HepG2 (cell line): ENCODE measurements at regions not wholly inside any gene's neighbourhood (a gene's known extent, or its start where the extent isn't known, plus 50 kb on each side); places are given as distances from the start of the nearest gene placed in this dataset.

ENCODE experiments used
- ATAC-seq: fragments of 200-7000 bp; cut with Tn5 transposase; 3 replicates; pipeline ENCODE4 v1.9.1; 2020; ENCODE audit warnings: mild to moderate bottlenecking, moderate library complexity
- BruUV-seq: library from RNA; stranded (reverse); fragments of 400-500 nt; replicated peaks from 2 replicates; lab custom pipeline; 2021; lab: Mats Ljungman, UMichigan
- CTCF ChIA-PET: fragments of 300-600 bp; formaldehyde crosslinking; extraction: SDS; loops from one replicate; lab custom pipeline; 2021; ENCODE audit warnings: low total read pairs, inconsistent platforms, low intra/inter-chr PET ratio; lab: Yijun Ruan, JAX
- POLR2A ChIA-PET: fragments of 350-600 bp; sonication (Branson Sonifier 250); formaldehyde crosslinking; loops from one replicate; lab custom pipeline; 2020; ENCODE audit warnings: antibody characterized with exemption, inconsistent platforms; lab: Yijun Ruan, JAX
- DNase-seq: peaks from one replicate; pipeline ENCODE4 v3.0.0-alpha.2; 2015; ENCODE audit warnings: low spot score
- FAIRE-seq: peaks from 3 replicates; lab custom pipeline; 2011; peaks lifted over from hg19 to GRCh38; lab: Jason Lieb, UNC
- H2AFZ ChIP-seq: one replicate; pipeline ENCODE4 v1.6.1; 2011; ENCODE audit warnings: low read length, inconsistent platforms
- H3K27ac ChIP-seq: fragments of 300-600 bp; 3 replicates; pipeline ENCODE4 v1.8.0; 2011; ENCODE audit warnings: mixed run types, mild to moderate bottlenecking, mixed read lengths, low read length, inconsistent platforms; ENCODE audit not compliant: insufficient read depth; ENCODE audit errors: extremely low read length
- H3K27me3 ChIP-seq, 2 experiments: fragments of 200-600 bp in 1 of 2; 2 replicates in 1 of 2; 3 replicates in 1 of 2; pipeline versions ENCODE4 v1.6.0 to v1.8.0; 2011; ENCODE audit warnings: low read length in 2 of 2, mild to moderate bottlenecking in 2 of 2, moderate library complexity in 2 of 2, inconsistent platforms in 1 of 2; ENCODE audit not compliant: insufficient read depth in 2 of 2, control insufficient read depth in 1 of 2
- H3K36me3 ChIP-seq, 2 experiments: fragments of 200-600 bp in 1 of 2; replicated peaks in 1 of 2; 2 replicates in 1 of 2; 3 replicates in 1 of 2; pipeline versions ENCODE4 v1.5.1 to v1.8.0; 2011; ENCODE audit warnings: low read length in 2 of 2, inconsistent platforms in 1 of 2; ENCODE audit not compliant: insufficient read depth in 2 of 2, control insufficient read depth in 1 of 2
- H3K4me1 ChIP-seq: 2 replicates; pipeline ENCODE4 v1.5.1; 2012; ENCODE audit warnings: low read length, inconsistent platforms; ENCODE audit not compliant: insufficient read depth
- H3K4me2 ChIP-seq: 2 replicates; pipeline ENCODE4 v1.6.0; 2011; ENCODE audit warnings: low read depth, low read length, inconsistent platforms
- H3K4me3 ChIP-seq, 3 experiments: fragments of 200-600 bp in 1 of 3; sonication (generic), shearing (Covaris generic) in 1 of 3; replicated peaks in 1 of 3; 2 replicates each; pipeline ENCODE4 v1.5.1; 2011 to 2016; ENCODE audit warnings: low read length in 3 of 3, inconsistent platforms in 2 of 3, low read depth in 2 of 3, mild to moderate bottlenecking in 2 of 3, control low read depth in 1 of 3, mixed read lengths in 1 of 3; ENCODE audit not compliant: insufficient read depth in 1 of 3
- H3K79me2 ChIP-seq: one replicate; pipeline ENCODE4 v1.6.1; 2011; ENCODE audit warnings: low read length, inconsistent platforms; ENCODE audit not compliant: insufficient read depth
- H3K9ac ChIP-seq: 2 replicates; pipeline ENCODE4 v1.6.0; 2011; ENCODE audit warnings: mild to moderate bottlenecking, low read depth, low read length, inconsistent platforms; ENCODE audit not compliant: insufficient read depth
- H3K9me3 ChIP-seq: 2 replicates; pipeline ENCODE4 v1.5.1; 2012; ENCODE audit warnings: mild to moderate bottlenecking, low read length
- H4K20me1 ChIP-seq: 2 replicates; pipeline ENCODE4 v1.6.0; 2011; ENCODE audit warnings: inconsistent platforms, mild to moderate bottlenecking, low read length, moderate library complexity; ENCODE audit not compliant: insufficient read depth
- FOXO1 ChIP-seq: sonication (generic); formaldehyde crosslinking; IDR thresholded peaks from 2 replicates; pipeline ENCODE4 v1.4.0; 2020; ENCODE audit warnings: missing genetic modification reagents
- PHF21A ChIP-seq: sonication (generic); formaldehyde crosslinking; IDR thresholded peaks from 2 replicates; pipeline ENCODE4 v1.5.0; 2020; ENCODE audit warnings: mild to moderate bottlenecking, missing genetic modification reagents
- ZFP36L2 ChIP-seq: sonication (generic); formaldehyde crosslinking; IDR thresholded peaks from 2 replicates; pipeline ENCODE4 v1.4.0; 2020; ENCODE audit warnings: missing genetic modification reagents
- ZNF292 ChIP-seq: sonication (generic); formaldehyde crosslinking; IDR thresholded peaks from 2 replicates; pipeline ENCODE4 v1.8.1; 2022; ENCODE audit warnings: mild to moderate bottlenecking, low read depth, missing genetic modification reagents, borderline replicate concordance
- ZNF713 ChIP-seq: sonication (generic); formaldehyde crosslinking; IDR thresholded peaks from 2 replicates; pipeline ENCODE4 v1.4.0; 2020; ENCODE audit warnings: mild to moderate bottlenecking, missing genetic modification reagents
- WGBS: methylation state at CpG from one replicate; pipeline ENCODE4 v1.1.6; 2017; ENCODE audit warnings: low lambda C conversion rate; 5-methylcytosine and 5-hydroxymethylcytosine counted together
- in situ Hi-C: cut with HindIII; loops from 2 replicates; pipeline ENCODE4 v1.10.0; 2017; ENCODE audit warnings: low pct_unique_long_range_greater_than_20kb; ENCODE audit not compliant: extremely low pct_ligation_motif_present
- intact Hi-C: fragments of 100-400 bp; cut with micrococcal nuclease; formaldehyde crosslinking; loops from one replicate; pipeline ENCODE4 v1.10.0; 2022; ENCODE audit not compliant: unreplicated experiment
- TF ChIP-seq, protein P1 (sequence below): sonication (generic); formaldehyde crosslinking; IDR thresholded peaks from one replicate; pipeline ENCODE4 v1.5.1; 2020; ENCODE audit warnings: mild to moderate bottlenecking, missing genetic modification reagents; ENCODE audit errors: not compliant biosample characterization
- TF ChIP-seq, protein P2 (sequence below): sonication (generic); formaldehyde crosslinking; IDR thresholded peaks from 2 replicates; pipeline ENCODE4 v1.5.0; 2020; ENCODE audit warnings: mild to moderate bottlenecking, missing genetic modification reagents
- TF ChIP-seq, protein P3 (sequence below): sonication (generic); formaldehyde crosslinking; IDR thresholded peaks from 2 replicates; pipeline ENCODE4 v1.4.0; 2020; ENCODE audit warnings: mild to moderate bottlenecking, missing genetic modification reagents

DNA sequence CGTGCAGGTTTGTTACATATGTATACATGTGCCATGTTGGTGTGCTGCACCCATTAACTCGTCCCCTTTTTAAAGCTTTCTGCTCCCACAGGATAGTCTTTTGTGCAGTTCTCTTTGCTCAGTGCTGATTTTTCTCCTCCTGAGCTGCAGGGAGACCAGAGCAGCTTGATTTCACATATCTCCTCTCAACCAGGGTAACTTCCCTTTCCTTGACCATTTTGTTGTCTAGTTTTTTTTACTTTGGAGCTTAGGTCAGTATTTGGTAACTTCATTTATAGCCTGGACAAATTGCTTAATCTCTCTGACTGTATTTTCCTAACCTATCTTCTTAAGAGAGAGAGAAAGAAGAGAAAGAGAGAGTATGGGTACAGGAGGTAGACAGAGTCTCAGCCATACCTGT is 137.1 kb upstream of the ZNF366 start:
- no peak for ATAC-seq
- H3K4me3 ChIP-seq, result no peak overlapping the region
- TF ChIP-seq, protein P1, sequence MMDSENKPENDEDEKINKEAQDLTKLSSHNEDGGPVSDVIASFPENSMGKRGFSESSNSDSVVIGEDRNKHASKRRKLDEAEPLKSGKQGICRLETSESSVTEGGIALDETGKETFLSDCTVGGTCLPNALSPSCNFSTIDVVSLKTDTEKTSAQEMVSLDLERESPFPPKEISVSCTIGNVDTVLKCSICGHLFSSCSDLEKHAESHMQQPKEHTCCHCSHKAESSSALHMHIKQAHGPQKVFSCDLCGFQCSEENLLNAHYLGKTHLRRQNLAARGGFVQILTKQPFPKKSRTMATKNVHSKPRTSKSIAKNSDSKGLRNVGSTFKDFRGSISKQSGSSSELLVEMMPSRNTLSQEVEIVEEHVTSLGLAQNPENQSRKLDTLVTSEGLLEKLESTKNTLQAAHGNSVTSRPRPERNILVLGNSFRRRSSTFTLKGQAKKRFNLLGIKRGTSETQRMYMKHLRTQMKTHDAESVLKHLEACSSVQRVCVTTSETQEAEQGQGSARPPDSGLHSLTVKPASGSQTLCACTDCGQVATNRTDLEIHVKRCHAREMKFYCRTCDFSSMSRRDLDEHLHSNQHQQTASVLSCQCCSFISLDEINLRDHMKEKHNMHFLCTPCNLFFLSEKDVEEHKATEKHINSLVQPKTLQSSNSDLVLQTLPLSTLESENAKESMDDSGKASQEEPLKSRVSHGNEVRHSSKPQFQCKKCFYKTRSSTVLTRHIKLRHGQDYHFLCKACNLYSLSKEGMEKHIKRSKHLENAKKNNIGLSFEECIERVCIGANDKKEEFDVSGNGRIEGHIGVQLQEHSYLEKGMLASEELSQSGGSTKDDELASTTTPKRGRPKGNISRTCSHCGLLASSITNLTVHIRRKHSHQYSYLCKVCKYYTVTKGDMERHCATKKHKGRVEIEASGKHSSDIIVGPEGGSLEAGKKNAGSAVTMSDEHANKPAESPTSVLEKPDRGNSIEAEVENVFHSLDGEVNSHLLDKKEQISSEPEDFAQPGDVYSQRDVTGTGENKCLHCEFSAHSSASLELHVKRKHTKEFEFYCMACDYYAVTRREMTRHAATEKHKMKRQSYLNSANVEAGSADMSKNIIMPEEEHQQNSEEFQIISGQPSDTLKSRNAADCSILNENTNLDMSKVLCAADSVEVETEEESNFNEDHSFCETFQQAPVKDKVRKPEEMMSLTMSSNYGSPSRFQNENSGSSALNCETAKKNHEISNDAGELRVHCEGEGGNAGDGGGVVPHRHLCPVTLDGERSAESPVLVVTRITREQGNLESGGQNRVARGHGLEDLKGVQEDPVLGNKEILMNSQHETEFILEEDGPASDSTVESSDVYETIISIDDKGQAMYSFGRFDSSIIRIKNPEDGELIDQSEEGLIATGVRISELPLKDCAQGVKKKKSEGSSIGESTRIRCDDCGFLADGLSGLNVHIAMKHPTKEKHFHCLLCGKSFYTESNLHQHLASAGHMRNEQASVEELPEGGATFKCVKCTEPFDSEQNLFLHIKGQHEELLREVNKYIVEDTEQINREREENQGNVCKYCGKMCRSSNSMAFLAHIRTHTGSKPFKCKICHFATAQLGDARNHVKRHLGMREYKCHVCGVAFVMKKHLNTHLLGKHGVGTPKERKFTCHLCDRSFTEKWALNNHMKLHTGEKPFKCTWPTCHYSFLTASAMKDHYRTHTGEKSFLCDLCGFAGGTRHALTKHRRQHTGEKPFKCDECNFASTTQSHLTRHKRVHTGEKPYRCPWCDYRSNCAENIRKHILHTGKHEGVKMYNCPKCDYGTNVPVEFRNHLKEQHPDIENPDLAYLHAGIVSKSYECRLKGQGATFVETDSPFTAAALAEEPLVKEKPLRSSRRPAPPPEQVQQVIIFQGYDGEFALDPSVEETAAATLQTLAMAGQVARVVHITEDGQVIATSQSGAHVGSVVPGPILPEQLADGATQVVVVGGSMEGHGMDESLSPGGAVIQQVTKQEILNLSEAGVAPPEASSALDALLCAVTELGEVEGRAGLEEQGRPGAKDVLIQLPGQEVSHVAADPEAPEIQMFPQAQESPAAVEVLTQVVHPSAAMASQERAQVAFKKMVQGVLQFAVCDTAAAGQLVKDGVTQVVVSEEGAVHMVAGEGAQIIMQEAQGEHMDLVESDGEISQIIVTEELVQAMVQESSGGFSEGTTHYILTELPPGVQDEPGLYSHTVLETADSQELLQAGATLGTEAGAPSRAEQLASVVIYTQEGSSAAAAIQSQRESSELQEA (CRISPR knock-in tag), result no peak
- TF ChIP-seq ZNF713 (CRISPR knock-in tag) (no peak), ZNF292 (CRISPR knock-in tag) (no peak), FOXO1 (CRISPR knock-in tag) (no peak), ZFP36L2 (no peak), PHF21A (CRISPR knock-in tag) (no peak)
- TF ChIP-seq, protein P2, sequence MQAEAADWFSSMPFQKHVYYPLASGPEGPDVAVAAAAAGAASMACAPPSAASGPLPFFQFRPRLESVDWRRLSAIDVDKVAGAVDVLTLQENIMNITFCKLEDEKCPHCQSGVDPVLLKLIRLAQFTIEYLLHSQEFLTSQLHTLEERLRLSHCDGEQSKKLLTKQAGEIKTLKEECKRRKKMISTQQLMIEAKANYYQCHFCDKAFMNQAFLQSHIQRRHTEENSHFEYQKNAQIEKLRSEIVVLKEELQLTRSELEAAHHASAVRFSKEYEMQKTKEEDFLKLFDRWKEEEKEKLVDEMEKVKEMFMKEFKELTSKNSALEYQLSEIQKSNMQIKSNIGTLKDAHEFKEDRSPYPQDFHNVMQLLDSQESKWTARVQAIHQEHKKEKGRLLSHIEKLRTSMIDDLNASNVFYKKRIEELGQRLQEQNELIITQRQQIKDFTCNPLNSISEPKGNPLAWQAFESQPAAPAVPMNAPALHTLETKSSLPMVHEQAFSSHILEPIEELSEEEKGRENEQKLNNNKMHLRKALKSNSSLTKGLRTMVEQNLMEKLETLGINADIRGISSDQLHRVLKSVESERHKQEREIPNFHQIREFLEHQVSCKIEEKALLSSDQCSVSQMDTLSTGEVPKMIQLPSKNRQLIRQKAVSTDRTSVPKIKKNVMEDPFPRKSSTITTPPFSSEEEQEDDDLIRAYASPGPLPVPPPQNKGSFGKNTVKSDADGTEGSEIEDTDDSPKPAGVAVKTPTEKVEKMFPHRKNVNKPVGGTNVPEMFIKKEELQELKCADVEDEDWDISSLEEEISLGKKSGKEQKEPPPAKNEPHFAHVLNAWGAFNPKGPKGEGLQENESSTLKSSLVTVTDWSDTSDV (CRISPR knock-in tag), result no peak
- TF ChIP-seq, protein P3, sequence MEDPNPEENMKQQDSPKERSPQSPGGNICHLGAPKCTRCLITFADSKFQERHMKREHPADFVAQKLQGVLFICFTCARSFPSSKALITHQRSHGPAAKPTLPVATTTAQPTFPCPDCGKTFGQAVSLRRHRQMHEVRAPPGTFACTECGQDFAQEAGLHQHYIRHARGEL (CRISPR knock-in tag), result no peak
- TF ChIP-seq, all 625 proteins: peak for 0
- Histone ChIP-seq H2AFZ (no peak overlapping the region), H3K4me1 (no peaks in the 10 kb centered on the region), H3K4me2 (no peak overlapping the region), H3K9me3 (no peaks in the 10 kb centered on the region), H4K20me1 (no peaks in the 10 kb centered on the region), H3K9ac (no peak overlapping the region), H3K79me2 (no peaks in the 10 kb centered on the region), H3K27ac (no peak overlapping the region), H3K27me3 (no peaks in the 10 kb centered on the region), H3K36me3 (no peaks in the 10 kb centered on the region)
- ChIA-PET CTCF (no interaction called here), POLR2A (no interaction called here)
- no TSS peak for BruUV-seq
- 18% methylated on average over 2 of the region's 2 CpGs for WGBS
- FAIRE-seq (no peak), DNase-seq (no peak)
- intact Hi-C loops (no loop called here), in situ Hi-C loops (no loop called here)
